Type B pancreatic cell (in vitro differentiated cells): ENCODE measurements at regions not wholly inside any gene's neighbourhood (a gene's known extent, or its start where the extent isn't known, plus 50 kb on each side); places are given as distances from the start of the nearest gene placed in this dataset.

Experiments used
- DNase-seq: peaks from one replicate; pipeline ENCODE4 v3.0.0; 2021; ENCODE audit warnings: mixed read lengths; ENCODE audit not compliant: unreplicated experiment; ENCODE audit errors: extremely low spot score
- H3K27ac Mint-ChIP-seq: 2 replicates; pipeline ENCODE4 v1.8.0; 2021; ENCODE audit warnings: mild to moderate bottlenecking, mixed read lengths
- H3K27me3 Mint-ChIP-seq: 2 replicates; pipeline ENCODE4 v1.8.0; 2021; ENCODE audit warnings: mixed read lengths
- H3K36me3 Mint-ChIP-seq: 2 replicates; pipeline ENCODE4 v1.8.0; 2021; ENCODE audit warnings: mixed read lengths
- H3K4me1 Mint-ChIP-seq: one replicate; pipeline ENCODE4 v1.8.0; 2021; ENCODE audit warnings: mixed read lengths; ENCODE audit not compliant: unreplicated experiment
- H3K4me3 Mint-ChIP-seq: 2 replicates; pipeline ENCODE4 v1.8.0; 2021; ENCODE audit warnings: mild to moderate bottlenecking, mixed read lengths
- H3K9me3 Mint-ChIP-seq: 2 replicates; pipeline ENCODE4 v1.8.0; 2021; ENCODE audit warnings: mixed read lengths
- TF ChIP-seq, protein P1 (sequence below): fragments of 200-600 bp; sonication (generic); conservative IDR thresholded peaks from 2 replicates; pipeline ENCODE4 v1.5.0; 2021; ENCODE audit warnings: antibody characterized with exemption, mild to moderate bottlenecking

GRCh38 chr2:107086497-107086896 lies 200.5 kb upstream of the ST6GAL2 start:
- Mint-ChIP-seq H3K36me3 (no peaks in the 10 kb centered on the region), H3K9me3 (no peaks in the 10 kb centered on the region), H3K4me3 (no peak overlapping the region), H3K4me1 (no peaks in the 10 kb centered on the region), H3K27ac (no peak overlapping the region), H3K27me3 (peaks cover 4% of the 10 kb centered on the region)
- no peak for DNase-seq
- TF ChIP-seq, protein P1, sequence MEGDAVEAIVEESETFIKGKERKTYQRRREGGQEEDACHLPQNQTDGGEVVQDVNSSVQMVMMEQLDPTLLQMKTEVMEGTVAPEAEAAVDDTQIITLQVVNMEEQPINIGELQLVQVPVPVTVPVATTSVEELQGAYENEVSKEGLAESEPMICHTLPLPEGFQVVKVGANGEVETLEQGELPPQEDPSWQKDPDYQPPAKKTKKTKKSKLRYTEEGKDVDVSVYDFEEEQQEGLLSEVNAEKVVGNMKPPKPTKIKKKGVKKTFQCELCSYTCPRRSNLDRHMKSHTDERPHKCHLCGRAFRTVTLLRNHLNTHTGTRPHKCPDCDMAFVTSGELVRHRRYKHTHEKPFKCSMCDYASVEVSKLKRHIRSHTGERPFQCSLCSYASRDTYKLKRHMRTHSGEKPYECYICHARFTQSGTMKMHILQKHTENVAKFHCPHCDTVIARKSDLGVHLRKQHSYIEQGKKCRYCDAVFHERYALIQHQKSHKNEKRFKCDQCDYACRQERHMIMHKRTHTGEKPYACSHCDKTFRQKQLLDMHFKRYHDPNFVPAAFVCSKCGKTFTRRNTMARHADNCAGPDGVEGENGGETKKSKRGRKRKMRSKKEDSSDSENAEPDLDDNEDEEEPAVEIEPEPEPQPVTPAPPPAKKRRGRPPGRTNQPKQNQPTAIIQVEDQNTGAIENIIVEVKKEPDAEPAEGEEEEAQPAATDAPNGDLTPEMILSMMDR, result no peak

- Mint-ChIP-seq H3K36me3 (no peaks in the 10 kb centered on the region), H3K9me3 (no peaks in the 10 kb centered on the region), H3K4me3 (no peak overlapping the region), H3K27me3 (peaks cover 4% of the 10 kb centered on the region), H3K27ac (no peak overlapping the region), H3K4me1 (no peaks in the 10 kb centered on the region)
- TF ChIP-seq, protein P1, result no peak
- no peak for DNase-seq
These were observed 202.2 kb upstream of the ST6GAL2 start for GRCh38 chr2:107088156-107088555.

DNA sequence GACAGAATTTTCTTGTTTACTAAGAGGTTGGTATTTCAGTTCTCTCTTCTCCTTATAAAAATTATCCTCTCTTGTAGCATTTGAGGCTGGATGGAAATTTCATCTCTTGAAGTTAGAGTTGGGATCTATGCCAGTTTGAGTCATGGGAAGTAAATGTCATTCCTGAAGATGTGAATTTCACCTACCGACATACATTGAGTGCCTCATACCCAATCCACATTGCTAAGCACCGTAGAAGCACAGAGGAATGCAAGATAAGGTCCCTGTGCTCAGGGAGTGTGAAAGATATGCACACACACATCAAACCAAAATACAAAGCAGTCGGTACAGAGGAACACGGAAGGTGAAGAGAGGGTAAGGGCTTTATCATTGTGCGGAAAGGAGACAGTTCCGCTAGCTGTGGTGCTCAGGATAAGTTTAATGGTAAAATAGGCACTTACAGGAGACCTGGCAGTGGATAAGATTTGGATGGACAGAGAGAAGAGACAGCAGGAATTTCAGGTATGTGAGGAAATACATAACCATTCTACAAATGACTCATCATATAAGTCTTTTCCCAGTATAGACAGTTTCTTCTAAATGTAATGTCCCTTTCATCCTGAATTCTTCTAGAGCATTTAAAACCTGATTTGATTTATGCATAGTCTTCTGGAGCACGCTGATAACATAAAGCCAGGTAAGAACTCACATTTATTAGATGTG lies 205.3 kb upstream of the ST6GAL2 start:
- TF ChIP-seq, protein P1, result no peak
- DNase-seq, result no peak
- no peaks in the 10 kb centered on the region for H3K4me1 Mint-ChIP-seq
- H3K9me3 Mint-ChIP-seq, result no peaks in the 10 kb centered on the region
- H3K4me3 Mint-ChIP-seq, result no peak overlapping the region
- no peaks in the 10 kb centered on the region for H3K36me3 Mint-ChIP-seq
- H3K27me3 Mint-ChIP-seq, result peaks cover 9% of the 10 kb centered on the region
- H3K27ac Mint-ChIP-seq, result no peak overlapping the region

GRCh38 chr2:107093426-107093957 lies 207.5 kb upstream of the ST6GAL2 start:
- no peaks in the 10 kb centered on the region for H3K4me1 Mint-ChIP-seq
- H3K9me3 Mint-ChIP-seq, result no peaks in the 10 kb centered on the region
- TF ChIP-seq, protein P1, result no peak
- peaks cover 9% of the 10 kb centered on the region for H3K27me3 Mint-ChIP-seq
- H3K36me3 Mint-ChIP-seq, result no peaks in the 10 kb centered on the region
- no peak for DNase-seq
- H3K4me3 Mint-ChIP-seq, result no peak overlapping the region
- H3K27ac Mint-ChIP-seq, result no peak overlapping the region

DNA sequence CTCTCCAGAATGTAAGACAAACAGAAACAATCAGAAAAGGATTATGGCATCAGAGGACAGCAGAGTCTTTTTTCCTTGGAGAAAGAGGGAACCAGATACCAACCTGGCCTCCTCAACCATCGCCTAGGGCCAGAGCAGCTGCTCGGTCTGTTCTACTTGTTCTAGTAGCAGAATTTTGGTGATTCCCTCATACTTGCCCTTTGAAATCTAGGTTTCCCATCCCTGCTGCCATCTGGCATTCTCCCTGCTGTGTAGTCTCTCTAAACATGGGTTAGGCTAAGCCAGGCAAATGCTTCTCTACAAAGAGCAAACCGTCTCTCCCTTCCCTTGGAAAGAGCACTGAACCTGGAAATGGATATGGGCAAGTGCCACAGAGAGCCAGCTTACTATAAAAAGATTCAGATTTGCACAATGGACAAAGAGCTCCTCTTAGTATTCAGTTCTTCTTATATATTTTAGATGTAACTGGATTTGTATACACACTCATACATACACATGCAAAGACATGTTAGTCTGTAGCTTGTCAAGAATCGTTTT lies 208.6 kb upstream of the ST6GAL2 start:
- DNase-seq, result no peak
- Mint-ChIP-seq H3K9me3 (no peaks in the 10 kb centered on the region), H3K4me3 (no peak overlapping the region), H3K27me3 (peaks cover 5% of the 10 kb centered on the region), H3K27ac (no peak overlapping the region), H3K4me1 (no peaks in the 10 kb centered on the region), H3K36me3 (no peaks in the 10 kb centered on the region)
- TF ChIP-seq, protein P1, result no peak
